ENCODE measurements at regions not wholly inside any gene's neighbourhood (a gene's known extent, or its start where the extent isn't known, plus 50 kb on each side); places are given as distances from the start of the nearest gene placed in this dataset.
A peak's percentile ranks its signal among the peaks of the same experiment; 100 is the strongest.
"Not testable (repeated sequence)": the region's sequence is repeated elsewhere in the genome, so short reads cannot be mapped to it uniquely, and the experiment has no call there.

DNA sequence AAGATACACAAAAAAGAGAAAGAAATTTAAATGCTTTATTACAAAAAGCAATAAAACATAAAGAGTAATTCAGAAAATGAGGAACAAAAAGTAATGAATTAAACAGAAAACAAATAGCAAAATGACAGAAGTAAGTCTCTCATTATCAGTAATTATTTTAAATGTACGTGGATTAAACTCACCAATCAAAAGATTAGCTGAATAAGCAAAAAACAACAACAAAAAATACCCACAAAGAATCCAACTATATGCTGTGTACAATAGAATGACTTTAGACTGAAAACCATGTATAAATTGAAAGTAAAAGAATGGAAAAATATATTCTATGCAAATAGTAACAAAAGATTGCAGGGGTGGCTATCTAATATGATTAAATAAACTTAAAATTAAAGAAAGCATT lies 1006.8 kb downstream of the SLC16A7 start:
- ATAC-seq = no peak
- no peak for DNase-seq
- Histone ChIP-seq H3K4me1 (ENCODE audit: control insufficient read depth, insufficient read depth, low read length) (no peaks in the 10 kb centered on the region), H3K27ac (ENCODE audit: low read length) (no peak overlapping the region), H3K27me3 (ENCODE audit: control insufficient read depth, insufficient read depth) (no peaks in the 10 kb centered on the region), H3K4me3 (ENCODE audit: low read length) (no peak overlapping the region), H3K9me3 (ENCODE audit: control insufficient read depth, low read length) (no peaks in the 10 kb centered on the region)
- WGBS = 55% methylated on average over 1 of the region's 1 CpG
- intact Hi-C loops (cut with DNase I) = no loop called here

DNA sequence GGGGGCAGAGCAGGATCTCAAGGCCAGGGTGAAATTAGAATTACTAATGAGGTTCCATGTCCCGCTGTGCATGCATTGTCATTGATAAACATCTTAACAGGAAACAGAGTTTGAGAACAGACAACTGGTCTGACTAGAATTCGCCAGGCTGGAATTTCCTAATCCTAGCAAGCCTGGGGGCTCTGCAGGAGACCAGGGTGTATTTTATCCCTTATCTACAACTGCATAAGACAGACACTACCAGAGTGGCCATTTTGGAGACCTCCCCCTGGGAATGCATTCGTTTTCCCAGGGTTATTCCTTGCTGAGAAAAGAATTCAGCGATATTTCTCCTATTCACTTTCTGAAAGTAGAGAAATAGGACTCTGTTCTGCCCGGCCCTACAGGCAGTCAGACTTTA lies 1007.6 kb downstream of the SLC16A7 start:
- 61% methylated on average over 5 of the region's 5 CpGs for WGBS
- not testable (repeated sequence) for DNase-seq

DNA sequence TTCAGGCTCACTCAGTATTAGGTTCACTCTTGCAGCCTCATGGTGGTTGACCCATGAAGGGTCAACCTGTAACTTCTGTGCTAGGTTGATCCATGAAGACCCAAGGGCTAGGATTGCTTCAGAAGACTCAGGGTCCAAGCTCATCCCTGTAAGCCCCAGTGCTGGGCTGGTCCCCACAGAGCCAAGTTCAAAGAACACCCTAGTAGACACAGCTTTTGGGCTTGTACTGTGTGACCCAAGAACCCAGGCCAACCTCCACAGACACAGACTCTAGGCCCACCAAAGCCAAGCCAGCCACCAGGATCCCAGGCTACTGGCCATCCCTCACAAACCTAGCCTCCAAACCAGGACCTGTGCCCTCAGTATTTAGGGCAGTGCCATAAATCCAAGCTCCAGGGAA lies 1020.6 kb downstream of the SLC16A7 start:
- no peak overlapping the region for H3K4me3 ChIP-seq (ENCODE audit: low read length)
- intact Hi-C loops (cut with DNase I) = no loop called here
- H3K27ac ChIP-seq (ENCODE audit: low read length) = no peak overlapping the region
- no peaks in the 10 kb centered on the region for H3K9me3 ChIP-seq (ENCODE audit: control insufficient read depth, low read length)
- no peaks in the 10 kb centered on the region for H3K4me1 ChIP-seq (ENCODE audit: control insufficient read depth, insufficient read depth, low read length)
- H3K27me3 ChIP-seq (ENCODE audit: control insufficient read depth, insufficient read depth) = no peaks in the 10 kb centered on the region
- peak in 1 of 2 donors; percentile 22 for ATAC-seq
- DNase-seq = no peak

More for the DNA sequence above, 1007.6 kb downstream of the SLC16A7 start:
- H3K4me3 ChIP-seq (ENCODE audit: low read length); H3K27me3 ChIP-seq (ENCODE audit: control insufficient read depth, insufficient read depth); H3K27ac ChIP-seq (ENCODE audit: low read length); ATAC-seq; H3K4me1 ChIP-seq (ENCODE audit: control insufficient read depth, insufficient read depth, low read length); H3K9me3 ChIP-seq (ENCODE audit: control insufficient read depth, low read length); intact Hi-C loops (cut with DNase I): not testable (repeated sequence)

DNA sequence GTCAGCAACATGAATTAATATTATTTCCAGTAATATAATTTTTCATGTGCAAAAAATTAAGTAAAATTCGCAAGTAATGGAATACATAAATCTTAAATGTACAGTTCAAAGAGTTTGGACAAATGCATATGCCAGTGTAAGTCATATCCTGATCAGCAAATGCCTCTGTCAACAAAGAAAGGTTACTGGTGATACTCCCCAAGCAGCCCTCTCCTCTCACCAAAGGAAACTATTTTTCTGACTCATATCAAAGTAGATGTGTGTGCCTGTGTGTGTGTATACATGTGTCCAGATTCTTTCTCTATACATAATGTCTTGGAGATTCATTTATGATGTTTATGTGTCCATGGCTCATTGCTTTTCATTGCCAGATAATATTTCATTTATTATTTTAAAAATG lies 1035.0 kb downstream of the SLC16A7 start:
- H3K9me3 ChIP-seq (ENCODE audit: control insufficient read depth, low read length) = no peaks in the 10 kb centered on the region
- no peak overlapping the region for H3K4me3 ChIP-seq (ENCODE audit: low read length)
- DNase-seq (no peak), ATAC-seq (no peak)
- no peaks in the 10 kb centered on the region for H3K27me3 ChIP-seq (ENCODE audit: control insufficient read depth, insufficient read depth)
- intact Hi-C loops (cut with DNase I) = no loop called here
- H3K4me1 ChIP-seq (ENCODE audit: control insufficient read depth, insufficient read depth, low read length) = no peaks in the 10 kb centered on the region
- WGBS = 55% methylated on average over 1 of the region's 1 CpG
- no peak overlapping the region for H3K27ac ChIP-seq (ENCODE audit: low read length)

DNA sequence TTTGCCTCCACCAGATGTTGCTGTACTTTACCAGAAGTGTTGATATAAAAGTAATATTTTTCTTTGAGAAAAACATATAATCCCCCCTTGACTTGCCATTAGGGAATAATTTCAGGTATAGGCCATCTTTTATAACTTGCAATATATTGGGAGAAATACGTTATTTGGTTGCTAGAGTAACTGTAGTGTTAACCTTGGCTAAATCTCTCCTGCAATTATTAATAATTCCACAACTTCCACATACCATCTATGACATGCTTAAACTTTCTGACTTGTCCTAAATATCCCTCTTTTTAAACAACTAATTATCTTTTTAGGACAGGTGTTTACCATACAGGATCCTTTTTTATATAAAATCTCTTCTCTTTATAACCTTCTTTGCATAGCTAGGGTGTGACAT lies 1048.2 kb downstream of the SLC16A7 start:
- intact Hi-C loops (cut with DNase I) = no loop called here
- Histone ChIP-seq H3K27me3 (ENCODE audit: control insufficient read depth, insufficient read depth) (no peaks in the 10 kb centered on the region), H3K27ac (ENCODE audit: low read length) (no peak overlapping the region), H3K4me1 (ENCODE audit: control insufficient read depth, insufficient read depth, low read length) (no peaks in the 10 kb centered on the region), H3K4me3 (ENCODE audit: low read length) (no peak overlapping the region), H3K9me3 (ENCODE audit: control insufficient read depth, low read length) (no peaks in the 10 kb centered on the region)
- 57% methylated on average over 1 of the region's 1 CpG for WGBS
- DNase-seq = no peak
- no peak for ATAC-seq

DNA sequence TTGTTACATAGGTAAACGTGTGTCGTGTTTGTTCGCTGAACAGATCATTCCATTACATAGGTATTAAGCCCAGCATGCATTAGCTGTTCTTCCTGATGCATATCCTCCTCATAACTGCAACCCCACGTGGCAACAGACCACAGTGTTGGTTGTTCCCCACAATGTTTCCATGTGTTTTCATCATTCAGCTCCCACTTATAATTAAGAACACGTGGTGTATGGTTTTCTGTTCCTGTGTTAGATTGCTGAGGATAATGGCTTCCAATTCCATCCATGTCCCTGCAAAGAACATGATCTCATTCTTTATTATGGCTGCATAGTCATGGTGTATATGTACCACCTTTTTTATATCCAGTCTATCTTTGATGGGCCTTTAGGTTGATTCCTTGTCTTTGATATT lies 1071.1 kb downstream of the SLC16A7 start:
- Histone ChIP-seq H3K4me1 (ENCODE audit: control insufficient read depth, insufficient read depth, low read length) (no peaks in the 10 kb centered on the region), H3K27me3 (ENCODE audit: control insufficient read depth, insufficient read depth) (no peaks in the 10 kb centered on the region), H3K9me3 (ENCODE audit: control insufficient read depth, low read length) (no peaks in the 10 kb centered on the region), H3K4me3 (ENCODE audit: low read length) (no peak overlapping the region), H3K27ac (ENCODE audit: low read length) (no peak overlapping the region)
- 52% methylated on average over 5 of the region's 5 CpGs for WGBS
- ATAC-seq (no peak), DNase-seq (no peak)
- intact Hi-C loops (cut with DNase I) = no loop called here

DNA sequence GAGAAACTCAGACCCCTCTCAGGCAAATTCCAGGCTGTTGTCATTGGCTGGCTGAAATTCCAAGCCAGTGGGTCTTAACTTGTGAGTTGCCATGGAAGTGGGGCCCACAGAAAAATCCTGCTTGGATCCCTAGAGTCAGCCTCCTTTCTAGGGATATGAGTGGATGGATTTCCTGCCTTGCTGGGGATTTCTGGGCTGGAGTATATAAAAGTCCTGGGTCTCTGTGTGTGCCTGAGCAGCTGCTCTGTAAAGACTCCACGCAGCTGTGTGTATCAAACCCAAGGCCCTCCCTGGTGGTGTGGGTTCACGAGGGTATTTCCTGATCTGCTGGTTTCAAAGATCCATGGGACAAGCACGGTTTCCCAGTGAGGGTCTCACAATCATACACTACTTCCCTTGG lies 1077.1 kb downstream of the SLC16A7 start:
- H3K9me3 ChIP-seq (ENCODE audit: control insufficient read depth, low read length) = no peaks in the 10 kb centered on the region
- H3K4me3 ChIP-seq (ENCODE audit: low read length) = no peak overlapping the region
- no peaks in the 10 kb centered on the region for H3K4me1 ChIP-seq (ENCODE audit: control insufficient read depth, insufficient read depth, low read length)
- no peak for ATAC-seq
- no peak for DNase-seq
- no peaks in the 10 kb centered on the region for H3K27me3 ChIP-seq (ENCODE audit: control insufficient read depth, insufficient read depth)
- no peak overlapping the region for H3K27ac ChIP-seq (ENCODE audit: low read length)
- 67% methylated on average over 3 of the region's 3 CpGs for WGBS
- intact Hi-C loops (cut with DNase I) = no loop called here

GRCh38 chr12:60684988-60685655 lies 1089.3 kb downstream of the SLC16A7 start:
- 74% methylated on average over 12 of the region's 12 CpGs for WGBS
- intact Hi-C loops (cut with DNase I) = no loop called here
- H3K4me3 ChIP-seq (ENCODE audit: low read length) = no peak overlapping the region

GRCh38 chr12:60689137-60689536 lies 1093.3 kb downstream of the SLC16A7 start:
- no peak for ATAC-seq
- no peaks in the 10 kb centered on the region for H3K9me3 ChIP-seq (ENCODE audit: control insufficient read depth, low read length)

More at GRCh38 chr12:60684988-60685655, 1089.3 kb downstream of the SLC16A7 start:
- no peak for ATAC-seq
- no peaks in the 10 kb centered on the region for H3K9me3 ChIP-seq (ENCODE audit: control insufficient read depth, low read length)
- H3K4me1 ChIP-seq (ENCODE audit: control insufficient read depth, insufficient read depth, low read length) = no peaks in the 10 kb centered on the region
- H3K27ac ChIP-seq (ENCODE audit: low read length) = no peak overlapping the region
- H3K27me3 ChIP-seq (ENCODE audit: control insufficient read depth, insufficient read depth) = no peaks in the 10 kb centered on the region
- DNase-seq = no peak

GRCh38 chr12:60693019-60693626 lies 1097.3 kb downstream of the SLC16A7 start:
- WGBS = 81% methylated on average over 1 of the region's 1 CpG
- Histone ChIP-seq H3K4me1 (ENCODE audit: control insufficient read depth, insufficient read depth, low read length) (no peaks in the 10 kb centered on the region), H3K9me3 (ENCODE audit: control insufficient read depth, low read length) (no peaks in the 10 kb centered on the region), H3K27ac (ENCODE audit: low read length) (no peak overlapping the region), H3K27me3 (ENCODE audit: control insufficient read depth, insufficient read depth) (no peaks in the 10 kb centered on the region), H3K4me3 (ENCODE audit: low read length) (no peak overlapping the region)
- ATAC-seq (no peak), DNase-seq (no peak)
- intact Hi-C loops (cut with DNase I) = no loop called here

More at GRCh38 chr12:60689137-60689536, 1093.3 kb downstream of the SLC16A7 start:
- DNase-seq = no peak
- intact Hi-C loops (cut with DNase I) = no loop called here
- Histone ChIP-seq H3K27ac (ENCODE audit: low read length) (no peak overlapping the region), H3K4me1 (ENCODE audit: control insufficient read depth, insufficient read depth, low read length) (no peaks in the 10 kb centered on the region), H3K27me3 (ENCODE audit: control insufficient read depth, insufficient read depth) (no peaks in the 10 kb centered on the region), H3K4me3 (ENCODE audit: low read length) (no peak overlapping the region)

- Histone ChIP-seq H3K27ac (ENCODE audit: low read length) (no peak overlapping the region), H3K4me3 (ENCODE audit: low read length) (no peak overlapping the region), H3K4me1 (ENCODE audit: control insufficient read depth, insufficient read depth, low read length) (no peaks in the 10 kb centered on the region), H3K27me3 (ENCODE audit: control insufficient read depth, insufficient read depth) (no peaks in the 10 kb centered on the region), H3K9me3 (ENCODE audit: control insufficient read depth, low read length) (no peaks in the 10 kb centered on the region)
- DNase-seq = no peak
- ATAC-seq = no peak
- WGBS = 70% methylated on average over 4 of the region's 4 CpGs
- intact Hi-C loops (cut with DNase I) = no loop called here
Measured at GRCh38 chr12:60704171-60704914, 1108.5 kb downstream of the SLC16A7 start.
